GM08714 (cell line): ENCODE measurements at regions not wholly inside any gene's neighbourhood (a gene's known extent, or its start where the extent isn't known, plus 50 kb on each side); places are given as distances from the start of the nearest gene placed in this dataset.

Source experiments
- H3K4me3 ChIP-seq: fragments of 200-500 bp; sonication (Bioruptor generic); 2 replicates; pipeline ENCODE4 v1.5.1; 2014; ENCODE audit warnings: mild to moderate bottlenecking, low read length, inconsistent platforms
- ZNF274 ChIP-seq: IDR thresholded peaks from 2 replicates; pipeline ENCODE4 v1.6.1; 2012; ENCODE audit warnings: mild to moderate bottlenecking, low read depth, low read length

DNA sequence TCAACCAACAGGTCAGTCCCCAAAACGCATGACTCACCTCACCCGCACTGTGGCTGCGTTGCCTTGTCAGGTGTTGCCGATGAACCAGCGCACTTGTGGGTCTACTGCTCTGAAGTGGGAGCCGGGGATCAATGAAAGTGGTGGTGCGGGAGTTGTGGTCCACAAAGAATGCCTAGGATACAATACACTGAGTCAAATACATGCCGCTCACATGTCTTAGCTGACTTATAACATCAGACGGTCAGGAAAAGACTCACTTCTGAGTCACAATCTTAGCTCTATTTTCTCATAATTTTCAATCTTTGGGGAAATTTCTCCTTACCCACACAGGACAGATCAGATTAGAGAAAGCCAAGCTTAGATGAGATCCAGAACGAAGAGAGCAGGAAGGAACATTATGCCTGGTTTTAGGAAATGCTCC, 107.1 kb upstream of the STK17B start:
- H3K4me3 ChIP-seq = no peak overlapping the region
- TF ChIP-seq ZNF274 = no peak

DNA sequence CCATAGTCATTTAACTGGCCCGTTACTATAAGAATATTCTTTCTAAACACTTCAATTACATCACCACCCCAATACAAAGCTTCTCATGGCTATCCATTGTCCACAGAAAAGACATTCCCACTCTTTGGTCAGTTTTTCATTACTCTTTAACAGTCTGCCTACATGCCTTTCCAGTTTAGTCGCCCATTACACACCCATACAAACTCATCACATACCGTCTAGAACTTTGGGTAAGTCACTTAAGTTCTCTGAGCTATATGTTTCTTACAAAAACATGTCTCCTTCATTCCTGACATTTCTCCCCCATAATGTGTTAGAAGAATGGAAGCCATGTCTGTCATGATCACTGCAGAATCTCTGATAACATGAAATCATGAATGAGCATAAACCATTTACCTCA, 108.2 kb upstream of the STK17B start:
- no peak for TF ChIP-seq ZNF274
- no peak overlapping the region for H3K4me3 ChIP-seq

DNA sequence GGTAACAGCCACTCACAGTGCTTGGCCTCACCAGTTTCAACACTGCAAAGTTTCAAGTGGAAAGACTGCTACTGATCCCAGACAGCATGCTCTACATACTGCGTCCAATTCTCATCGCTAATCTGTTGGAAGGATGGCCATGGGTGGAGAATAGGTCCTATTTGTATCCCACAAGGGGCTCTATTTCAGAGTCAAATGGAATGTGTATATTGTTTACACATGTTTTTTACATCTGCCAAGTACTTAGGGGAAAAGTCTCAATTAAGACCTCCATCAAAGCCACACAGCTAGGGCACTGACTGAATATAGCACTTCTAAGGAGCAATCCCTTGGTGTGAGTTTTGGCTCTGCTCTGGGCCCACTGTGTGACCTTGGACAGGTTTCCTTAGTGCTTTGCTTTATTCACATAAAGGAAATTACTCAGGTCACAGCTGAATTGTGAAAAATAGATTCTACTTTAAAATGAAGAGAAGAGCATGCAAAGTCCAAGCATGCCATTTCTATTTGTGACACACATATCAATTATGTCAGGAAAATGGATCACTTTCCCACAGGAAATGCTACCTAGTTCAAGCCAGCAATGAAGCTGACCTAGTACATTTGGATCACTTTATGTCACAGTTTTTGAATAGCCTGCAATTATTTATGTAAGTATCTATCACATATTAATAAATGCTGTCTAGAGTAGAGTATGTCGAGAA, 112.9 kb upstream of the STK17B start:
- TF ChIP-seq ZNF274 = no peak
- no peak overlapping the region for H3K4me3 ChIP-seq

DNA sequence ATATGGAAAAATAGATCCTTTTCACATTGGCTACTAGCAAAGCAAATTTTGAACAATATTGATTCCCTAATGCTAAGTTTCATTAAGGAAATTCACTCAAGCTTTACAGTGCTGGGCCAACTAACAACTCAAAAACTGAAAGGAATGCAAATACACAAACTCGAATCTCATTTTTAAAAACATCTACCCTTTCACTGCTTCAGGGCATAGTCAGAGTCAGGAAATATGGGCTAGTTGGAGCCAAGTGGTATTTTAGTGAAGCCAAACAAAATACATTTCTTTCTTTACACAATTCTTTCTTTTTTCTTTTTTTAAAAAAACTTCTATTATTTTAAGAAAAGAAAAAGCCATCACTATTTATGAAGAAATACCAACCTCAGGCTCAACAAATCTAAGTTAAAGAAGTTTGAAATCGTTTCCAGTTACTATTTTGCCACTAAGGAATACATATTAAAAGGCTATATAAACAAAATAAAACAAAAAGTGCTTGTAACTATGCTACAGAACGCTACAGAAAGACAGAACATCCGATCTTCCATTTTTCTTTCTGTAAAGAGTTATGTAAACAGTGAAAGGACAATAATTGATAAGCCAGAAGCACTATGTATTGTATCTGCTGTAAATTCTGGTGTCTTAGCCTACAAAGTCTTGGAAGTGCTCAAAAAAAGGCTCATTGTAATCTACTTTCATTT, 113.6 kb upstream of the STK17B start:
- TF ChIP-seq ZNF274 = no peak
- no peak overlapping the region for H3K4me3 ChIP-seq

GRCh38 chr2:196286821-196287220, 115.4 kb upstream of the STK17B start:
- H3K4me3 ChIP-seq = no peak overlapping the region
- TF ChIP-seq ZNF274 = no peak

DNA sequence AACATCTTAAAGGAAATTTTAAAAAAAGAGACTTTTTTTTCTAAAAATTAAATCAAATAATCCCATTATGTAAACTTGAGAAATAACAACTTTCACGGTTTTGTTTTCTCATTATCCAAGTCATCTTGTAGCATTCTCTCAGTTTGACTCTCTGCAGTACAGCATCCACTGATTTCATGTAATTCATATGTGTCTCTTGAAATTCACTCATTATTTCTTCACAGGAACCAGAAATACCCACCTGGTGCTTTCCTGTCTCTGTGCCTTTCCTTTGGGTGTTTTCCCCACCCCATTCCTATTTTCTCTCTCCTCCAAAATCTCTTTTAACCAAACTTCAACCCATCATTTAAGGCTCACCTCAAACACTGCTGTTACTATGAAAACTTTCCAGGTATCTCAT, 116.1 kb upstream of the STK17B start:
- H3K4me3 ChIP-seq = no peak overlapping the region
- TF ChIP-seq ZNF274 = no peak

- peak overlapping the region; percentile 11; the same call in 1 of the 2 replicates for H3K4me3 ChIP-seq
- TF ChIP-seq ZNF274 = no peak
These were observed 116.7 kb upstream of the STK17B start for GRCh38 chr2:196288006-196288538.

- TF ChIP-seq ZNF274 = no peak
These were observed 117.6 kb upstream of the STK17B start for GRCh38 chr2:196289000-196289399.

GRCh38 chr2:196290136-196290535, 118.8 kb upstream of the STK17B start:
- no peak overlapping the region for H3K4me3 ChIP-seq
- no peak for TF ChIP-seq ZNF274

More at GRCh38 chr2:196289000-196289399, 117.6 kb upstream of the STK17B start:
- H3K4me3 ChIP-seq = no peak overlapping the region

DNA sequence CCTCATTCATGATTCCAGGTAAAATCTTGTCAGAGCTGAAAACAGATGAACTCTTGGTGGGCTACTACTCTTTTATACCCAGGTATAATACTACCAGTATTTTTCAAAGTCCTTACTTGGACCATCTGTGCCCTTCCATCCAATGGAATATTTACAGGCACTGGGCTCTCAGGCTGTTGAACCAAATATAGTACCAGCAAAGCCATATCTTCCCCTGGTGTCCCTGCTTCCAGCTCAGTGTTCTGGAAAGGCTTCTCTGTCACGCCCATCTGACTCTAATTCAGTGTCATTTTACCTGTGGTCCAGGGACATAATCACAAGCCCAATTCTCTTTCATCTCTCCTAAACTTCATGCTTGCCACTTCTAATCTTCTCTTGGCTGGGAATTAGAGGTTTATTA, 119.2 kb upstream of the STK17B start:
- TF ChIP-seq ZNF274 = no peak
- H3K4me3 ChIP-seq = no peak overlapping the region

DNA sequence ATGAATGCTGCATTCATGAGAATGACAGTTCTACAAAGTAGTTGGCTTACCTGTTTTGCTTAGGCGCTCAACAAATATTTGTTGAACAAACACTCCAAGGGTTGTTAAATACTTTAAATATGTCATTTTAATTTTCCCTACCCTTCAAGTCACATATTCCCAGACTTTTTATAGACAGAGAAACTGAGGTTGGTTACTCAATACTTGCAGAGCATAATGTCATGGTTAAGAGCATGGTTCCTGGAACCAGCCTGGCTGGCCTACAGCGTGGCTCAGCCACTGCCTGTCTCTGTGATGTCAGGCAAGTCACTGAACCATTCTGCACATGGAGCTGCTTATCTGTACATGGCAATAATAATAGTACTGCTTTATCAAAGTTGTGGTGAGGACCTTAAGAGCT, 120.0 kb upstream of the STK17B start:
- no peak overlapping the region for H3K4me3 ChIP-seq

DNA sequence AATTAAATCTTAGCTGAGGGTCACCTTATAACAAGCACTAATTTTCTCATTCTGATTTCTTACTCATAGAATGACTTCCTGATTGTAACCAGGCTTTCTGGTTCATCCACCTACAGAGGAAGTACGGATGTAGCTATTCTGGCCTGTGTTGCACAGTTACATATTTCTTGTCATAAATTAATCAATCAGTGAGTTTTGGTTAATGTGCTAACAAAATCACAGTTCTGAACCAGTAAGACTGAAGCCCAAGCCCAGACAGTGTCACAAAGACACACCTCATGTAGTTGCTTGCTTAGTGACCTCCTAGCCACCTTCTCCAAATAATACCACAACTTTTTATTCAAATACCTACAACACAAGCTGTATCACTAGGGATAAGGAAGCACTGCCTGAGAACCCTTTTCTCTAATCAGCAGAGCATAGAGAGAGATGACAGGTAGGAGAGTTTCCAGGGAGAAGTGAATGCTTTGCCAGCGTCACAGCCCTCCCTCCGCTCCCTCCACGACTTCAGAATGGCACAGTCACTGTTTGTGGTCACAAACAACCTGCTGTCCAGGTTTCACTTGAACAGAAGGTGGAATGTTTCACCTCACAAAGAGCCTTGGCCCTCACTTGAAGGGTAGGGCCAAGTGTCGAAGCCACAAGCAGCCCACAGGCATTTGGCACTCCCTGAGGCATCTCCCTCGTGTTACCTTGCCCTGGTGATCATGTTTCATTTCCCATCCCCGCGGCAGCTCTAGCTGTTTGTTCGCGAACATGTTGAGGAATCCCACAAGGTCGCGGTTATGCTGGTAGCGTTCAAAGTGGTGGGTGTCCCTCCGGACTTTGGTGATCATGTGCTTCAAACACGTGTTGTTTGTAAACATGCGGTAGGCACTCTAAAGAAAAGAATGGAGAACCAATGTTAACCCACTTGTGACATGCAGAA, 120.8 kb upstream of the STK17B start:
- no peak for TF ChIP-seq ZNF274

More for the DNA sequence above, 120.0 kb upstream of the STK17B start:
- no peak for TF ChIP-seq ZNF274

GRCh38 chr2:196293751-196294515, 122.6 kb upstream of the STK17B start:
- no peak overlapping the region for H3K4me3 ChIP-seq

More for the DNA sequence above, 120.8 kb upstream of the STK17B start:
- H3K4me3 ChIP-seq = no peak overlapping the region

More at GRCh38 chr2:196293751-196294515, 122.6 kb upstream of the STK17B start:
- no peak for TF ChIP-seq ZNF274
